GM21390 (cell line): ENCODE measurements at regions not wholly inside any gene's neighbourhood (a gene's known extent, or its start where the extent isn't known, plus 50 kb on each side); places are given as distances from the start of the nearest gene placed in this dataset.
"Not testable (repeated sequence)": the region's sequence is repeated elsewhere in the genome, so short reads cannot be mapped to it uniquely, and the experiment has no call there.

Source experiments
- ATAC-seq: cut with Tn5 transposase; IDR thresholded peaks from one replicate; pipeline ENCODE4 v1.9.1; 2021; ENCODE audit not compliant: unreplicated experiment

- no peak for ATAC-seq
Measured at GRCh38 chr13:107827840-107828549, 387.3 kb downstream of the LIG4 start.

GRCh38 chr13:107824635-107825034 is 390.7 kb downstream of the LIG4 start:
- ATAC-seq = no peak

DNA sequence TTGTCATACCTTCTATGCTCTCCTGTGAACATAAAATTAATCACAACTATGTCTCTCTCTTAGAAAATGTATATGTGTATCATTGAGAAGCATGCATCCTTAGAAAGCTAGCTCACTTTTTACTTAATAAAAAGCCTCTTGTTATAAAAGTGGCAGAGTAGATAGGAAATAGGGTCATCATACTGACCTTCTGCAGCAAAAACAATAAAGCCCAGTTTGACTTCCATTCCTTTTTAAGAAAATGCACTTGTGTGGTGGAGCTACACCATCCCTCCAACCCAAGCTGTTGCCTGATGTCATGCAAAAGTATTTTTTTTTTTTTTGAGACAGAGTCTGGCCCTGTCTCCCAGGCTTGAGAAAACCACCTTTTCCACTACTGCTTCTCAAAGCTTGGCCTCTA is 393.3 kb downstream of the LIG4 start:
- ATAC-seq = no peak

DNA sequence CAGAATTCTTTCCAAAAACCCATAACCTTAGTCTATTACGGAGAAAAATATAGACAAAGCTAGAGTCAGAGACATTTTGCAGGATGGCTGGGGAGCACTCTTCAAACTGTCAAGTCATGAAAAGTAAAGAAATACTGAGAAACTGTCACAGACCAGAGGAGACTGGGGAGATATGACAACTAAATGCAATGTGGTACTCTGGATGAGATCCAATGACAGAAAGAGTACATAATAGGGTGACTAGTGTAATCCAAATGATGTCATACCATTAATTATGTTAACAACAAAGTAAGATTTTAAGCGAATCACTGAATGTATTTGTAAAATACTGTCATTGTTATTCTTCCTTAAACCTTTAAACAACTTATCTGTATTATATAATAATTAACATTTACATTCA is 393.8 kb downstream of the LIG4 start:
- no peak for ATAC-seq

- no peak for ATAC-seq
Measured at GRCh38 chr13:107819071-107819470, 396.3 kb downstream of the LIG4 start.

DNA sequence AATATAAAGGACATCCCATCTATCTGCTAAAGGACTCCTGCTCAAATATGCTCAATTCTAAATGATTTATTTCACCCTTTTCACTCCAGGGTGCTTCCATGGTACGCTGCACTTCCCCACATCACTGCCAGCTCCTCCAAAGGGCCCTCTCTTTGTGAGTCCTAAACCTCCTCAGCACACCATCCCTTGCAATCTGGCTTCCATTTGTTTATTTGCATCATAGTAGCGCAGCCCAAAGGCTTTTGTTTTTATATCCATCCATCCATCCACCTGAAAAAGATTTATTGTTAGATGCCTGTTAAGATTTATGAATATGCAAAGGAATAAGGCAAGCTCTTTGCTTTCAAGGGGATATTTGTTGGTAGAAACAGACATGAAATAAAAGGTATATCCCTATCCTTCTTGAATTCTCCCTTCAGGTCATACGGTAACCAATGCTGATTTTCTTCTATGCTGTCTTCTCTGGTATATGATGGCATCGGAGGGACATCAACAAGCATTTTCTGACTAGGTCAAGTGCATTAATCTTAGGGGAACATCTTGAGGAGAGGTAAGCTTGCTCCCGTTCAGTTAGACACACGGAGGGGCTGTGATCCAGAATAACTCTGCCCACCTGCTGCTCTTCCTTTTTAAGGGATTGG is 397.6 kb downstream of the LIG4 start:
- no peak for ATAC-seq

DNA sequence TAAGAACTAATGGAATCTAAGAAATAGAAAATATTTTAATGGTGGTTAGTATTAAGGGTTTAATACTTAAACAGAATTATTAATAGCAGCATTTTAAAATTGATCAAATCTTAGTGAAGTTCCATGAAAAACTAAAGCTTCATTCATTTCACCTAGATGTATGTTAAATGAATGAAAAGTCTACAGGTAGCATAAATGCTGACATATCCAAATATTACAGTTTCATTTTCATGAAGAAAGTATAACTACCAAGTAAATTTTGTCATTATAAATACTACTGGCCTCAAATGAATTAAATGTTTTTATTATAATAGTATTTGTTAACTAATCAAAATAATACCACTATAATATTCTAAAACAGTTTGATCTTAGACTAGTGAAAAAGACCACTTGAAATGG is 403.3 kb downstream of the LIG4 start:
- no peak for ATAC-seq

- ATAC-seq = no peak
Measured at GRCh38 chr13:107811233-107812013, 403.9 kb downstream of the LIG4 start.

DNA sequence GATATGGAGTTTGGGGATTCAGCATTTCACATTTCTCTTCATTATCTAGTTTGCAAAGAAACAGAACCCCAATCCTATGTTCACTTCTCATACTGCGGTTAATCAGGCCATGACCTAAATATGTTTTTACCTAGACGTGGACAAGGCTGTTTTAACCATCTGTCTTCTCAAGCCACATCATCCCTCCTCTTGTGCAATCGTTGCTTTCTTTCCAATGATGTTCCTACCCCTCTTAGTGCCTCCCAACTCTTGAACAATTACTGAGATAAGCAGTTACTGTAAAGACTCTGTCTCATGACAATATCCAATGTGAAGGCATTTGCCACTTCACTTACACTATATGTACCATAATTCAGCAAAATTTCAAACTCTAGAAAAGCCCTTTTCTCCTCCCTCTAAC is 406.2 kb downstream of the LIG4 start:
- no peak for ATAC-seq

DNA sequence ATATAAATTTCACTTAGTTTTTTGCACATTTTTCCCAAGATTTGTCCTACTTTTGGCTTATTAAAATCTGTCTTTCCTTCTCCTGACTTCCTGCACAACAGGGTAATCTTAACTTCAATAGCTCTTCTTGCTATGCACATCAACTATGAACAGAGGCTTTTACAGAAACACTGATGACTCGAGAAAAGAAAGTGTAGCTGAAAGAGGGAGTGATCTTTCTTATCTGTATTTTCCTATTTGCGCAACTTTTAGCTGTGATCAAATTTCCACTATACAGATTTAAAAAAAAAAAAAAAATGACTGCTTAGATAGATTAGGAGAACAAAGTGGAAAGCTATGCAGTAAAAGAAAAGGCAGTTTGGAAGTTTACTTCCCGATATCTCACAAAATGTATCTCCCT is 406.9 kb downstream of the LIG4 start:
- ATAC-seq = no peak

DNA sequence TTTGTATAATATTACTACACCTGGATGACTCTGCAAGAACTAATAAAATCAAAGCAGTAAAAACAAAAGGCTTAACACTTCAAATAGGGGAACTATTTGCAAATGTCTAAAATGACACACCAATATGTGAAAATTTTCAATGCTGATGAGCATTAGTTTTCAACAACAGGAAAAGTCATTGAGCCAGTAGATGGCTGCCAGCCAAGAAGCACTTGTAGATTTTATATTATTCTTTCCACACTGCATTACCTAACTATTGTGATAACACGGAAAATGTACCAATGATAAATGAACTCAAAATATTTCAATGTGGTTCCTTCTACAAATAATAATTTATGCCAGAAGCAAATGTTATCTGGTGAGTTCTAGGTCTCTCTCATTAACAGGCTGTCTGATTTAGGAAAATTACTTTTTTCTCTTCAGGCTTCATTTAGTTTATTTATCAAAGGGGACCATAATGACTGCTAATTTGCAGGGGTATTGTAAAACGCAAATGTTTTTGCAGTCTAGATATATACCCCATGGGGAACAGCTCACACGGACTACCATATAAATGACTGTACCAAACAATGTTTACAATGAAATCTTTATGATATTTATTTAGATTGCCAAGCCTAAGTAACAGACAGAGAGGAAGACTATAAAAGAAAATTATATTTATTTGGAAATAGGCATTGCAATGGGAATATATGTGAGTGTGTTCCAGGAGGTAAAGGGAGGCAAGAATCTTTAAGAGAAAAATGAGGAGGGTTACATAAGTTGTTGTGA is 407.8 kb downstream of the LIG4 start:
- no peak for ATAC-seq

- no peak for ATAC-seq
Measured at GRCh38 chr13:107806726-107807125, 408.6 kb downstream of the LIG4 start.

DNA sequence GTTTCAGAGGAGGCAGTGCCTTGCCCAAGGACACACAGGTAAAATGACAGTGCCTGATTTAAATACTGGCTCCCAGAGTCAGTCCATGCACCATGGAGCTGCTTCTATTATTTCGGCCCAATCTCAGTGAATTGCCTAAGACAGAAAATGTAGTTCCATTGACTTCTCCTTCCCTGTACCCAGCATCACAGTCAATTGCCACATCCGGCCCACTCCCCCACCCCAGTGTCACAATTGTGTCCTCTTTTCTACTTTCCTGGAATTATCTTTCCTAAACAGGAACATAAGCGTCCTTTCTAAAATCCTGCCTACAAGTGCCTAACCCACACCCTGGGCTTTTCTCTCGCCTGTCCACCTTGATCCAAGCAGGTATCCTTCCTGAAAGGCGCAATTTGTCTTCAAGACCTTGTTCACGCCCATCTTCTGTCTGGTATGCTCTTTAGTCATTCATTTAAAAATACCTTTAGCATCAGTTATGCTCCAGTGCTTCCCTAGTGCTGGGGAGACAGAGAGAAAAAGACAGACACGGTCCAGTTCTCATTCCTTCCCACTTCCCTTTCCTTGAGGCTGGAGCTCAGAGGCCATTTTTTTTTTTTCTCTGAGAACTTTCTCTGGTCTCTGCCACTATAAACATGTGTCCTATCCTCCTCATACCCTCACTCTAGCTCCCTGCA is 411.4 kb downstream of the LIG4 start:
- ATAC-seq = no peak

GRCh38 chr13:107801621-107802020 is 413.7 kb downstream of the LIG4 start:
- no peak for ATAC-seq

DNA sequence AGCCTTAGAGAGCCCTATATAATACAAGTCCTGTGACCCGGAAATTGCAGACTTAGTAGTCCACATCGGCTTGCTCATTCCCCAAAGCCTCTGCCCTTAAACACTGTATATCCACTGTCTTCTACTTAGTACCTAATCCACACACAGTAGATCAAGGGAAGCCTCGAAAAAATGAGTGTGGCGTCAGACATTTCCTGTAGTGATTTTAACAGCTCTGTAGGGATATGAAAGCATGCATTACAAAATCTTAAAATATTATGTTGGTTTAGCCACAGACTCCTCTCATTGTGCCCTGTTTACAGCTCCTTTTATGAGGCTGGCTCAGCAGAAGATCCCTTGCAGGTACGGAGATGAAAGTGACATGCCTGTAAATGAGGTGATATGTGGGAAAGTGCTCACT is 416.3 kb downstream of the LIG4 start:
- no peak for ATAC-seq

DNA sequence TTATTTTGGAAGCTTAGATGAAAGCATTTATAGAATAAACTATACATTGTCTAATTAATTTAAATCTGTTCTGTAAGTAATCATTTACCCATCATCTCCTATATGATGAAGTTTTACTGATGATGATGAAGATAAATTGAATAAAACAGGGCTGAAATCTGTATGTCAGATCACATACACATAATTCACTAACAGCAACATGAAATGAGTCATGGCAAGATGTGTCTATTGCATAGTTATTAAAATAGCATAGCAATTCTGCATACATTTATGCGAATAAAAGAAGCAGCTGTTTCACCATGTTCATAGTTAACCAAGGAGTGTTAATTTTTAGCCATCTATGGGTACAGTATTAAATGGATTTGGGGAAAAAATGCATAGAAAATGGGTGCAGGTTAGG is 424.9 kb downstream of the LIG4 start:
- ATAC-seq = no peak

GRCh38 chr13:107788464-107789165 is 426.7 kb downstream of the LIG4 start:
- no peak for ATAC-seq

- ATAC-seq = not testable (repeated sequence)
Measured at GRCh38 chr13:107782646-107783045, 432.7 kb downstream of the LIG4 start.

GRCh38 chr13:107778094-107778493 is 437.2 kb downstream of the LIG4 start:
- ATAC-seq = no peak

GRCh38 chr13:107770541-107770940 is 444.8 kb downstream of the LIG4 start:
- no peak for ATAC-seq
